B cell (primary cell): ENCODE measurements at regions not wholly inside any gene's neighbourhood (a gene's known extent, or its start where the extent isn't known, plus 50 kb on each side); places are given as distances from the start of the nearest gene placed in this dataset.

Experiments used
- ATAC-seq: fragments of 200-7000 bp; cut with Tn5 transposase; one replicate; pipeline ENCODE4 v1.10.0; 2021; ENCODE audit warnings: low read depth, mild to moderate bottlenecking, moderate number of reproducible peaks, moderate library complexity
- CTCF ChIA-PET: fragments of 350-600 bp; sonication (Branson Sonifier 250); formaldehyde crosslinking; loops from one replicate; lab custom pipeline; 2021; ENCODE audit warnings: antibody characterized with exemption, inconsistent platforms; lab: Charles Lee
- POLR2A ChIA-PET: fragments of 350-600 bp; sonication (Branson Sonifier 250); formaldehyde crosslinking; loops from one replicate; lab custom pipeline; 2021; ENCODE audit warnings: antibody characterized with exemption; lab: Charles Lee
- DNase-seq: peaks from one replicate; pipeline ENCODE4 v3.0.0; 2013
- H2AFZ ChIP-seq: 2 replicates; pipeline ENCODE4 v1.6.1; 2012; ENCODE audit warnings: mild to moderate bottlenecking, low read depth, low read length; ENCODE audit not compliant: insufficient read depth, poor library complexity, severe bottlenecking
- H3K27ac ChIP-seq, 2 donors: 1 replicate in 1 of 2; 2 replicates in 1 of 2; pipeline ENCODE4 v1.5.1; 2012 to 2013; ENCODE audit warnings: low read length in 2 of 2, mild to moderate bottlenecking in 2 of 2, moderate library complexity in 1 of 2
- H3K27me3 ChIP-seq, 4 experiments: fragments of 200-600 bp in 1 of 4; sonication (generic) in 1 of 4; replicated peaks in 1 of 4; 1 replicate in 2 of 4; 2 replicates in 2 of 4; pipeline versions ENCODE4 v1.6.1 to v1.7.0; 2013 to 2016; ENCODE audit warnings: low read length in 3 of 4, mild to moderate bottlenecking in 2 of 4, mixed read lengths in 1 of 4, moderate library complexity in 1 of 4; ENCODE audit not compliant: insufficient read depth in 4 of 4, control insufficient read depth in 3 of 4; ENCODE audit errors: control extremely low read depth in 1 of 4
- H3K36me3 ChIP-seq, 2 experiments: replicated peaks in 1 of 2; 1 replicate in 1 of 2; 2 replicates in 1 of 2; pipeline versions ENCODE4 v1.6.1 to v1.7.1; 2013; ENCODE audit warnings: low read length in 1 of 2; ENCODE audit not compliant: insufficient read depth in 2 of 2, control insufficient read depth in 1 of 2; ENCODE audit errors: control extremely low read depth in 1 of 2, extremely low read depth in 1 of 2
- H3K4me1 ChIP-seq, 2 donors: fragments of 200-600 bp in 1 of 2; sonication (generic) in 1 of 2; 1 replicate in 1 of 2; 2 replicates in 1 of 2; pipeline versions ENCODE4 v1.5.1 to v1.6.1; 2013 to 2017; ENCODE audit warnings: low read length in 2 of 2; ENCODE audit not compliant: control insufficient read depth in 2 of 2, insufficient read depth in 2 of 2
- H3K4me2 ChIP-seq: replicated peaks from 2 replicates; pipeline ENCODE3; 2012; ENCODE audit warnings: mild to moderate bottlenecking, low read depth, low read length; ENCODE audit not compliant: poor library complexity, severe bottlenecking
- H3K4me3 ChIP-seq, 5 experiments: fragments of 200-600 bp in 1 of 5; sonication (generic) in 1 of 5; 1 replicate in 3 of 5; 2 replicates in 2 of 5; pipeline versions ENCODE4 v1.5.1 to v1.7.0; 2011 to 2016; ENCODE audit warnings: low read length in 4 of 5, mild to moderate bottlenecking in 4 of 5, low read depth in 2 of 5, control low read depth in 1 of 5, moderate library complexity in 1 of 5; ENCODE audit not compliant: insufficient read depth in 1 of 5; ENCODE audit errors: control extremely low read depth in 1 of 5, extremely low read depth in 1 of 5
- H3K79me2 ChIP-seq: fragments of 200-600 bp; sonication (generic); one replicate; pipeline ENCODE4 v1.6.0; 2016; ENCODE audit warnings: low read length; ENCODE audit not compliant: control insufficient read depth, insufficient read depth
- H3K9ac ChIP-seq: fragments of 200-600 bp; sonication (generic); 2 replicates; pipeline ENCODE4 v1.6.1; 2017; ENCODE audit warnings: mild to moderate bottlenecking, low read length, moderate library complexity
- H3K9me3 ChIP-seq, 3 donors: one replicate each; pipeline versions ENCODE4 v1.6.1 to v1.7.1; 2013; ENCODE audit warnings: low read length in 2 of 3; ENCODE audit not compliant: control insufficient read depth in 2 of 3, insufficient read depth in 1 of 3; ENCODE audit errors: control extremely low read depth in 1 of 3
- H4K20me1 ChIP-seq: 2 replicates; pipeline ENCODE4 v1.6.0; 2012; ENCODE audit warnings: mild to moderate bottlenecking, low read length; ENCODE audit not compliant: insufficient read depth, control insufficient read depth, poor library complexity, severe bottlenecking
- H3K27ac Mint-ChIP-seq: one replicate; pipeline ENCODE4 v1.8.0; 2021; ENCODE audit warnings: mixed read lengths
- H3K27me3 Mint-ChIP-seq: one replicate; pipeline ENCODE4 v1.8.0; 2021; ENCODE audit warnings: mixed read lengths
- H3K4me1 Mint-ChIP-seq: one replicate; pipeline ENCODE4 v1.8.0; 2021; ENCODE audit warnings: mixed read lengths
- H3K4me3 Mint-ChIP-seq: one replicate; pipeline ENCODE4 v1.8.0; 2021; ENCODE audit warnings: mixed read lengths
- H3K9me3 Mint-ChIP-seq: one replicate; pipeline ENCODE4 v1.8.0; 2022; ENCODE audit warnings: mixed read lengths; ENCODE audit not compliant: insufficient read depth
- EZH2 ChIP-seq: IDR thresholded peaks from 2 replicates; pipeline ENCODE4 v1.6.1; 2012; ENCODE audit warnings: borderline replicate concordance, low read depth, mild to moderate bottlenecking, moderate library complexity, low read length; ENCODE audit not compliant: insufficient read depth, poor library complexity, severe bottlenecking
- WGBS: methylation state at CpG from one replicate; pipeline ENCODE4 v1.1.5; 2013; ENCODE audit warnings: missing lambda C conversion rate; ENCODE audit not compliant: insufficient coverage; 5-methylcytosine and 5-hydroxymethylcytosine counted together
- intact Hi-C: fragments of 100-400 bp; cut with micrococcal nuclease; formaldehyde crosslinking; loops from one replicate; pipeline ENCODE4 v1.10.0; 2022
- TF ChIP-seq, protein P1 (sequence below): fragments of 200-600 bp; IDR thresholded peaks from one replicate; pipeline ENCODE4 v1.8.0; 2022; ENCODE audit warnings: antibody characterized with exemption, mild to moderate bottlenecking

DNA sequence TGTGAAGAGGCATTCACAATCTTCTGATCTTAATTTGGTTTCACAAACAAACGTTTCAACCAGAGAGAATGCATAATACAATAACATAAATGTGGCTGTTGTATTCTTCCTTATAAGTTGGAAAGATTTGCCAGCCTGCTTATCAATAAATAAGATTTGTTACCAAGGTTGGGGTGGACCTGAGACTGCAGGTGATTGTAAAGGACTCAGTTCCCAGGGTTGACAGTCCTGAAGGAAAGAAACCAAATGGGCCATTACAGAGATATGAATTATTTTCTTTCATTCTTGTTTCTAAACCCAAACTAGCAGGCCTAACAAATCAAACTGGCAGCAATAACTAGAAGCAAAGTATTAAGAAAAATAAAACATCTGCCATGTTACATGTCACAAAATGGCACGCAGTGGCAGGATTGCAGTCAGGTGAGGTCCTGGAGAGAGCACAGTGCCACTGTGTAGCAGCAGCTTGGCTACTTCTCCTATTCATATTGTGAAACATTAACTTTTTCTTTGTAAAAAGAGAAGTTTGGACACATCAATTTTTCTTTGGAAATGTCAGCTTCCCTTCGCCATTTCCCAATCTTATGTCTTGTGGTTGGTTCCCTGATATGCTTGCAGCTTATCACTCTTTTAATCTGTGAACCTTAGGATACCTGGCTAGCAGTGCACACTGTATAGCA, 133.8 kb upstream of the EMCN start:
- no peak for ATAC-seq
- Mint-ChIP-seq H3K9me3 (no peaks in the 10 kb centered on the region), H3K27me3 (peaks cover 24% of the 10 kb centered on the region), H3K27ac (no peak overlapping the region), H3K4me1 (no peaks in the 10 kb centered on the region), H3K4me3 (no peak overlapping the region)
- H3K4me2 ChIP-seq = no peak overlapping the region
- H3K4me1 ChIP-seq = no peaks in the 10 kb centered on the region
- no peaks in the 10 kb centered on the region for H4K20me1 ChIP-seq
- no peak overlapping the region for H3K9ac ChIP-seq
- intact Hi-C loops = no loop called here
- no peaks in the 10 kb centered on the region for H3K36me3 ChIP-seq
- TF ChIP-seq EZH2 = no peak
- TF ChIP-seq, protein P1, sequence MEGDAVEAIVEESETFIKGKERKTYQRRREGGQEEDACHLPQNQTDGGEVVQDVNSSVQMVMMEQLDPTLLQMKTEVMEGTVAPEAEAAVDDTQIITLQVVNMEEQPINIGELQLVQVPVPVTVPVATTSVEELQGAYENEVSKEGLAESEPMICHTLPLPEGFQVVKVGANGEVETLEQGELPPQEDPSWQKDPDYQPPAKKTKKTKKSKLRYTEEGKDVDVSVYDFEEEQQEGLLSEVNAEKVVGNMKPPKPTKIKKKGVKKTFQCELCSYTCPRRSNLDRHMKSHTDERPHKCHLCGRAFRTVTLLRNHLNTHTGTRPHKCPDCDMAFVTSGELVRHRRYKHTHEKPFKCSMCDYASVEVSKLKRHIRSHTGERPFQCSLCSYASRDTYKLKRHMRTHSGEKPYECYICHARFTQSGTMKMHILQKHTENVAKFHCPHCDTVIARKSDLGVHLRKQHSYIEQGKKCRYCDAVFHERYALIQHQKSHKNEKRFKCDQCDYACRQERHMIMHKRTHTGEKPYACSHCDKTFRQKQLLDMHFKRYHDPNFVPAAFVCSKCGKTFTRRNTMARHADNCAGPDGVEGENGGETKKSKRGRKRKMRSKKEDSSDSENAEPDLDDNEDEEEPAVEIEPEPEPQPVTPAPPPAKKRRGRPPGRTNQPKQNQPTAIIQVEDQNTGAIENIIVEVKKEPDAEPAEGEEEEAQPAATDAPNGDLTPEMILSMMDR = no peak
- H3K9me3 ChIP-seq = no peaks in the 10 kb centered on the region
- ChIA-PET CTCF (interaction anchor here (1.1 kb wide), 1 partner anchor 9 kb away, joined by 3 read pairs; no protein-coding TSS in a partner anchor), POLR2A (no interaction called here)
- H2AFZ ChIP-seq = no peak overlapping the region
- no peaks in the 10 kb centered on the region for H3K27me3 ChIP-seq
- no peak overlapping the region for H3K4me3 ChIP-seq
- no peak overlapping the region for H3K27ac ChIP-seq
- H3K79me2 ChIP-seq = no peaks in the 10 kb centered on the region
- DNase-seq = no peak
- no CpG with 5 or more reads among the region's 3 CpGs for WGBS

DNA sequence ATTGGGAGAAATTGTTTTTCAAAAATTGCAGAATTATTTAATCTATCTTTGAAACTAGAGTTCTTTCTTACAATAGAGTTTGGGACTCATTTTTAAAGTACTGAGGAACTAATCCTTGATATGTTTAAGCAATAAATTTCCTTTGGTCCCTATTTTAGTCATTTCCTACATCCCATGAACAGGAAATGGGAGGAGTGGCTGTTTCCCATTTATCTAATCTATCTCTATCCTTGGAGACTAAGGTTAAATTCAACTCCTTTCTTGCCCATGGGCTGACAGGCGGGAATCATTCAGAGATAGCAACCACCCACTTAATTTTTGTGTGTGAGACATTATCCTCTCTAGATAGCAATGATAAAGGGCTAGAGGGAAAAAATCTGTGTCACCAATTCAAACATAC, 131.6 kb upstream of the EMCN start:
- intact Hi-C loops = no loop called here
- Mint-ChIP-seq H3K4me1 (no peaks in the 10 kb centered on the region), H3K9me3 (no peaks in the 10 kb centered on the region), H3K27ac (no peak overlapping the region), H3K27me3 (peaks cover 19% of the 10 kb centered on the region), H3K4me3 (no peak overlapping the region)
- no peaks in the 10 kb centered on the region for H3K79me2 ChIP-seq
- H3K4me2 ChIP-seq = no peak overlapping the region
- no peaks in the 10 kb centered on the region for H3K4me1 ChIP-seq
- ATAC-seq = no peak
- no CpG with 5 or more reads among the region's 1 CpG for WGBS
- H3K4me3 ChIP-seq = no peak overlapping the region
- no peaks in the 10 kb centered on the region for H3K9me3 ChIP-seq
- POLR2A ChIA-PET = no interaction called here
- no peaks in the 10 kb centered on the region for H4K20me1 ChIP-seq
- no peak overlapping the region for H3K27ac ChIP-seq
- no peak overlapping the region for H2AFZ ChIP-seq
- TF ChIP-seq, protein P1 = no peak
- TF ChIP-seq EZH2 = no peak
- no peaks in the 10 kb centered on the region for H3K27me3 ChIP-seq
- no peak overlapping the region for H3K9ac ChIP-seq
- CTCF ChIA-PET = no interaction called here
- DNase-seq = no peak
- H3K36me3 ChIP-seq = no peaks in the 10 kb centered on the region
